WTC11 (cell line): ENCODE measurements at regions not wholly inside any gene's neighbourhood (a gene's known extent, or its start where the extent isn't known, plus 50 kb on each side); places are given as distances from the start of the nearest gene placed in this dataset.

Experiments
- CBFB ChIP-seq: sonication (generic); formaldehyde crosslinking; IDR thresholded peaks from 2 replicates; pipeline ENCODE4 v1.8.1; 2022; ENCODE audit warnings: mild to moderate bottlenecking, low read depth, missing genetic modification reagents
- CREB1 ChIP-seq: sonication (generic); formaldehyde crosslinking; IDR thresholded peaks from 2 replicates; pipeline ENCODE4 v1.8.0; 2023; ENCODE audit warnings: mild to moderate bottlenecking, missing genetic modification reagents
- CTCF ChIP-seq: fragments of 200-600 bp; IDR thresholded peaks from 2 replicates; pipeline ENCODE4 v1.8.0; 2022; ENCODE audit warnings: antibody characterized with exemption
- SMAD4 ChIP-seq: sonication (generic); formaldehyde crosslinking; IDR thresholded peaks from 2 replicates; pipeline ENCODE4 v1.8.0; 2022; ENCODE audit warnings: mild to moderate bottlenecking, missing genetic modification reagents
- ZNF416 ChIP-seq: fragments of 250-450 bp; sonication (Bioruptor Pico); IDR thresholded peaks from 2 replicates; pipeline ENCODE4 v1.9.0; 2021; ENCODE audit warnings: mild to moderate bottlenecking, inconsistent platforms
- TF ChIP-seq, protein P1 (sequence below): fragments of 250-450 bp; sonication (Bioruptor Pico); IDR thresholded peaks from 2 replicates; pipeline ENCODE4 v2.1.2; 2022; ENCODE audit warnings: mild to moderate bottlenecking, moderate library complexity
- TF ChIP-seq, protein P2 (sequence below): sonication (generic); formaldehyde crosslinking; IDR thresholded peaks from 2 replicates; pipeline ENCODE4 v1.8.0; 2022; ENCODE audit warnings: mild to moderate bottlenecking, missing genetic modification reagents
- TF ChIP-seq, protein P3 (sequence below): sonication (generic); formaldehyde crosslinking; IDR thresholded peaks from 2 replicates; pipeline ENCODE4 v1.8.0; 2022; ENCODE audit warnings: mild to moderate bottlenecking, missing genetic modification reagents
- TF ChIP-seq, protein P4 (sequence below): sonication (generic); formaldehyde crosslinking; IDR thresholded peaks from 2 replicates; pipeline ENCODE4 v1.8.1; 2022; ENCODE audit warnings: mild to moderate bottlenecking, moderate library complexity, missing genetic modification reagents

GRCh38 chr9:75229605-75230332 lies 141.5 kb downstream of the OSTF1 start:
- no peak for TF ChIP-seq CTCF
- no peak for TF ChIP-seq ZNF416 (CRISPR knock-in tag)
- TF ChIP-seq CREB1, result no peak
- TF ChIP-seq, protein P1, sequence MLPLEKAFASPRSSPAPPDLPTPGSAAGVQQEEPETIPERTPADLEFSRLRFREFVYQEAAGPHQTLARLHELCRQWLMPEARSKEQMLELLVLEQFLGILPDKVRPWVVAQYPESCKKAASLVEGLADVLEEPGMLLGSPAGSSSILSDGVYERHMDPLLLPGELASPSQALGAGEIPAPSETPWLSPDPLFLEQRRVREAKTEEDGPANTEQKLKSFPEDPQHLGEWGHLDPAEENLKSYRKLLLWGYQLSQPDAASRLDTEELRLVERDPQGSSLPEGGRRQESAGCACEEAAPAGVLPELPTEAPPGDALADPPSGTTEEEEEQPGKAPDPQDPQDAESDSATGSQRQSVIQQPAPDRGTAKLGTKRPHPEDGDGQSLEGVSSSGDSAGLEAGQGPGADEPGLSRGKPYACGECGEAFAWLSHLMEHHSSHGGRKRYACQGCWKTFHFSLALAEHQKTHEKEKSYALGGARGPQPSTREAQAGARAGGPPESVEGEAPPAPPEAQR (CRISPR knock-in tag), result no peak
- TF ChIP-seq, protein P2, sequence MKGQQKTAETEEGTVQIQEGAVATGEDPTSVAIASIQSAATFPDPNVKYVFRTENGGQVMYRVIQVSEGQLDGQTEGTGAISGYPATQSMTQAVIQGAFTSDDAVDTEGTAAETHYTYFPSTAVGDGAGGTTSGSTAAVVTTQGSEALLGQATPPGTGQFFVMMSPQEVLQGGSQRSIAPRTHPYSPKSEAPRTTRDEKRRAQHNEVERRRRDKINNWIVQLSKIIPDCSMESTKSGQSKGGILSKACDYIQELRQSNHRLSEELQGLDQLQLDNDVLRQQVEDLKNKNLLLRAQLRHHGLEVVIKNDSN (CRISPR knock-in tag), result no peak
- TF ChIP-seq CBFB, result no peak
- TF ChIP-seq, protein P3, sequence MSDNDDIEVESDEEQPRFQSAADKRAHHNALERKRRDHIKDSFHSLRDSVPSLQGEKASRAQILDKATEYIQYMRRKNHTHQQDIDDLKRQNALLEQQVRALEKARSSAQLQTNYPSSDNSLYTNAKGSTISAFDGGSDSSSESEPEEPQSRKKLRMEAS (CRISPR knock-in tag), result no peak
- TF ChIP-seq, protein P4, sequence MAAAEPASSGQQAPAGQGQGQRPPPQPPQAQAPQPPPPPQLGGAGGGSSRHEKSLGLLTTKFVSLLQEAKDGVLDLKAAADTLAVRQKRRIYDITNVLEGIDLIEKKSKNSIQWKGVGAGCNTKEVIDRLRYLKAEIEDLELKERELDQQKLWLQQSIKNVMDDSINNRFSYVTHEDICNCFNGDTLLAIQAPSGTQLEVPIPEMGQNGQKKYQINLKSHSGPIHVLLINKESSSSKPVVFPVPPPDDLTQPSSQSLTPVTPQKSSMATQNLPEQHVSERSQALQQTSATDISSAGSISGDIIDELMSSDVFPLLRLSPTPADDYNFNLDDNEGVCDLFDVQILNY, result no peak
- no peak for TF ChIP-seq SMAD4
